Nephron progenitor cell (in vitro differentiated cells): ENCODE measurements at regions not wholly inside any gene's neighbourhood (a gene's known extent, or its start where the extent isn't known, plus 50 kb on each side); places are given as distances from the start of the nearest gene placed in this dataset.

ENCODE experiments used
- DNase-seq: peaks from one replicate; pipeline ENCODE4 v3.0.0; 2021
- H3K27ac Mint-ChIP-seq: 2 replicates; pipeline ENCODE4 v1.8.0; 2021; ENCODE audit warnings: mild to moderate bottlenecking, moderate library complexity, mixed read lengths
- H3K27me3 Mint-ChIP-seq: 2 replicates; pipeline ENCODE4 v1.8.0; 2021; ENCODE audit warnings: mild to moderate bottlenecking, low read depth, mixed read lengths; ENCODE audit not compliant: poor library complexity
- H3K36me3 Mint-ChIP-seq: 2 replicates; pipeline ENCODE4 v1.8.0; 2021; ENCODE audit warnings: low read depth, mixed read lengths
- H3K4me1 Mint-ChIP-seq: 2 replicates; pipeline ENCODE4 v1.8.0; 2021; ENCODE audit warnings: mixed read lengths
- H3K4me3 Mint-ChIP-seq: 2 replicates; pipeline ENCODE4 v1.8.0; 2021; ENCODE audit warnings: mild to moderate bottlenecking, moderate library complexity, mixed read lengths
- H3K9me3 Mint-ChIP-seq: 2 replicates; pipeline ENCODE4 v1.8.0; 2021; ENCODE audit warnings: mild to moderate bottlenecking, moderate library complexity, mixed read lengths
- TF ChIP-seq, protein P1 (sequence below): fragments of 200-600 bp; sonication (generic); IDR thresholded peaks from 2 replicates; pipeline ENCODE4 v1.5.0; 2021; ENCODE audit warnings: antibody characterized with exemption

DNA sequence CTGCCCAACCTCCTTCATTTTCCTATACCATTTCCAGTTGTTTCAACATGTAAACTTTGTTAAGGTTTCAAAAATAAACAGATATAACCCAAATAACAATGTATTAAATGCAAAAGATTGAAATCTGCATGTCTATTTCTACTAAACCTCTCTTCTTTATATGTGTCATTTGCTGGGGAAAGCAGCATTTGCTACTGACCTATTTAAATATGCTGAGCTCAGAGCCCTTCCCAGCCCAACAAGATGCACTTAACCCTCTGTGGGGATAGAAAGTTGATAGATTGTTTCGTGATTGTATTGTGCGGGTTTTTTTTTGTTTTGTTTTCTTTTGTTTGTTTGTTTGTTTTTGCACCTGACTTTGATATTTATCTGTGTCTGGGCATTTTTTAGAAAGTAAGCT lies 139.5 kb downstream of the UCHL1 start:
- Mint-ChIP-seq H3K36me3 (no peaks in the 10 kb centered on the region), H3K9me3 (peaks cover 5% of the 10 kb centered on the region), H3K4me1 (peaks cover 54% of the 10 kb centered on the region), H3K27ac (peak overlapping the region; percentile 88), H3K4me3 (no peak overlapping the region), H3K27me3 (no peaks in the 10 kb centered on the region)
- no peak for DNase-seq
- TF ChIP-seq, protein P1, sequence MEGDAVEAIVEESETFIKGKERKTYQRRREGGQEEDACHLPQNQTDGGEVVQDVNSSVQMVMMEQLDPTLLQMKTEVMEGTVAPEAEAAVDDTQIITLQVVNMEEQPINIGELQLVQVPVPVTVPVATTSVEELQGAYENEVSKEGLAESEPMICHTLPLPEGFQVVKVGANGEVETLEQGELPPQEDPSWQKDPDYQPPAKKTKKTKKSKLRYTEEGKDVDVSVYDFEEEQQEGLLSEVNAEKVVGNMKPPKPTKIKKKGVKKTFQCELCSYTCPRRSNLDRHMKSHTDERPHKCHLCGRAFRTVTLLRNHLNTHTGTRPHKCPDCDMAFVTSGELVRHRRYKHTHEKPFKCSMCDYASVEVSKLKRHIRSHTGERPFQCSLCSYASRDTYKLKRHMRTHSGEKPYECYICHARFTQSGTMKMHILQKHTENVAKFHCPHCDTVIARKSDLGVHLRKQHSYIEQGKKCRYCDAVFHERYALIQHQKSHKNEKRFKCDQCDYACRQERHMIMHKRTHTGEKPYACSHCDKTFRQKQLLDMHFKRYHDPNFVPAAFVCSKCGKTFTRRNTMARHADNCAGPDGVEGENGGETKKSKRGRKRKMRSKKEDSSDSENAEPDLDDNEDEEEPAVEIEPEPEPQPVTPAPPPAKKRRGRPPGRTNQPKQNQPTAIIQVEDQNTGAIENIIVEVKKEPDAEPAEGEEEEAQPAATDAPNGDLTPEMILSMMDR = no peak

DNA sequence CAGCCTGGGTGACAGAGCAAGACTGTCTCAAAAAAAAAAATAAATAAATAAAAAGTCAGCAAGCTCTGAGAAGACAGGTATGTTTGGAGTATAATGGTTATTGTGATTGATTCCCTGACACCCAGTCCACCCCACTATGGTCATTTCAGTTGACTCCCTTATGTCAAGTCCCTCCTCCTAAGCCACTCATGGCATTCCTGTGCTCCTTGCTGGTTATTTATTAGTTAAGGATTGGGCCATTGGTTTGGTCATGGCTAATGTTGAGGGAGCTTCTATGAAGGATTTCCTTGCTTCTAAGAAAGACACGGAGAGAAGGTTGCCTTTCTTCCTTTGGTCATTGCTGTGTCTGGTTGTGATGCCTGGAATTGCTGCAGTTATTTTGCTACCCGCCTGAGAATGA lies 140.1 kb downstream of the UCHL1 start:
- peaks cover 54% of the 10 kb centered on the region for H3K4me1 Mint-ChIP-seq
- no peak for DNase-seq

DNA sequence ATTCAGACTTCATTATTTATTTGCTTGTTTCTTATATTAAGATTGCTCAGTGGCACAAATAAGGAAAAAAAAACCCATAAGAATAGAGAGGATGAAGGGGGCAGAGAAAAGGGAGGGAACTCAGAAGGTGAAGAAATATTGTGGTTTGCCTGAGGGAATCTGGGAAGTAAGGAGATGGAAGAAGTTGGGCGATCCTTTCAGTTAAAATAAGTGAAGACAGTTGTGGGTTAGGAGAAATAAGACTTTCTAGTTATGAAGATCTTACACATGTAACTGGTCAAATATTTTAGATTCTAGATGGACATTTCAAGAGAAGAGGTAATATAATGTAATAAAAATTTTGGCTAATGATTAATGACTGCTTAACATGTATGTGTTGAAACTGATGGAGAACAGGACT lies 138.7 kb upstream of the LIMCH1 start:
- TF ChIP-seq, protein P1 = no peak
- H3K9me3 Mint-ChIP-seq = peaks cover 19% of the 10 kb centered on the region
- DNase-seq = no peak

More for the DNA sequence above, 140.1 kb downstream of the UCHL1 start:
- TF ChIP-seq, protein P1 = no peak
- Mint-ChIP-seq H3K4me3 (no peak overlapping the region), H3K27ac (peak overlapping the region; percentile 87), H3K36me3 (no peaks in the 10 kb centered on the region), H3K9me3 (peaks cover 8% of the 10 kb centered on the region), H3K27me3 (no peaks in the 10 kb centered on the region)

DNA sequence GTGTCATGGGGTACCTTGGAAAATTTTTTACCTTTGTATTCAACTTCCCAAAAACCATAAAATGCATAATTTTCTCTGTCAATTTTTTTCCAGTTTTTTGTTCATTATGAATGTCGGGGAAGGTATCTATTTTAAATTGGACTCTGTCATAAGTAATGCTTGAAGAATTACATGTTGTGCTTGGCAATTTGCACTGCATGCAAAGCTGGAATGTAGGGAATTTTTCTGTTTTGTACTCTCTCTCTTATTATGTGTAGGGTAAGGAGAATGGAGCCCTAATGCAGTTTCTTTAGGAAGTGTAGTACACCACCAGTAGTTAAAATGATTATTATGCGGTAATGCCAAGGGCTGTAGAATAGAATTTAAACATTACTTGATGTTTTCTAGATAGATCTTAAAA lies 137.7 kb upstream of the LIMCH1 start:
- Mint-ChIP-seq H3K4me3 (no peak overlapping the region), H3K27me3 (no peaks in the 10 kb centered on the region), H3K27ac (no peak overlapping the region), H3K4me1 (peaks cover 44% of the 10 kb centered on the region), H3K9me3 (peaks cover 19% of the 10 kb centered on the region), H3K36me3 (peaks cover 5% of the 10 kb centered on the region)
- DNase-seq = no peak
- TF ChIP-seq, protein P1 = no peak

More for the DNA sequence above, 138.7 kb upstream of the LIMCH1 start:
- H3K4me1 Mint-ChIP-seq = peaks cover 49% of the 10 kb centered on the region
- H3K4me3 Mint-ChIP-seq = no peak overlapping the region
- peak overlapping the region; percentile 0 for H3K27ac Mint-ChIP-seq
- no peaks in the 10 kb centered on the region for H3K27me3 Mint-ChIP-seq
- H3K36me3 Mint-ChIP-seq = peaks cover 5% of the 10 kb centered on the region

DNA sequence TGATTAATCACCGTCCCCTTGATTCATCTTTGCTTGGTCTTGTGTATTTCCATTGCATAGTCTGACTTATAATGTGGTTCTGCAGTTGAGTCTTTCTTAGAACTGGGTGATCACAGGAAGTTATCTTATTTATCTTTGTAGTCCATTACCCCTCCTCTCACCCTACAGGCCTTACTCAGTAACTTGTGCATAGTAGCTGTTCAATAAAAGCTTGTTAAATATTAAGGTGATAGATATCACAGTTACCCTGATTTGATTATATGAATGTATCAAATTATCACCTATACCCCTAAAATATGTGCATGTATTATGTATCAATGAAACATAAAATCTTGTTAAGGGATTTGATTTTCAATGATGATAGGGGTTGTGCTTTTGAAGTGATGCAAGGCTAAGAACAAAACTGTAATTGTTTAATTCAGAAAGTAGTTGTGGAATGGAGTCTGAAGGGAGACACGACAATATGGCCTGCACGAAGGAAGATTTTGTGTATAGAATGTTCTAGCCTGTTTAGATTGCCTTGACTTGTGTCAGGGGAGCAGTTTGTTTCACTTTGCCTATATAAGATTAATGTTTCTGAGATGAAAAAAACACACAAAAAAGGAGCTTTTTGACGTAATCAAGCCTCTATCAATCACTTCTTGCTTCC lies 132.4 kb upstream of the LIMCH1 start:
- H3K4me1 Mint-ChIP-seq = peaks cover 51% of the 10 kb centered on the region
- H3K27me3 Mint-ChIP-seq = peaks cover 6% of the 10 kb centered on the region
- no peak overlapping the region for H3K4me3 Mint-ChIP-seq
- no peak for DNase-seq
- TF ChIP-seq, protein P1 = no peak
- H3K9me3 Mint-ChIP-seq = peaks cover 15% of the 10 kb centered on the region
- H3K27ac Mint-ChIP-seq = peak overlapping the region; percentile 73
- H3K36me3 Mint-ChIP-seq = peaks cover 5% of the 10 kb centered on the region

DNA sequence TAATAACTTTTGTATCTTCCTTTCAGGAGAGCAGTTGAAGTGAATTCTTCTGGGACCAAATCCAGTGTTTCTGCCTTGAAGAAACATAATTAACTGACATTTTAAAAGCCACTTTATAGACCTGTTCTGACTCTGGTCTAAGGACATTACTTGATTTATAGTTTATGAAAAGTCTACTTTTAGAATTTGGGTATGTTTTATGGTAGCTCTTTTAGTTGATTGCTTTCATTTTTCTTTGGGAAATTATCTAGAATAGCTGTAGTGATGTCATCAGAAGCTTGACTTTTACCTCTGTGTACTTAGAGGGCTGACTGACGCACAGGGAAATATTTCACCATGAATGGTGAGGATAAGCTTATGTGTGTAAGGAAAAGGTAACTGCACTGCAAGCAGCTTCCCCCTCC lies 131.8 kb upstream of the LIMCH1 start:
- Mint-ChIP-seq H3K9me3 (peaks cover 14% of the 10 kb centered on the region), H3K4me3 (no peak overlapping the region), H3K27me3 (peaks cover 6% of the 10 kb centered on the region), H3K36me3 (peaks cover 5% of the 10 kb centered on the region), H3K27ac (peak overlapping the region; percentile 73), H3K4me1 (peaks cover 56% of the 10 kb centered on the region)
- TF ChIP-seq, protein P1 = no peak
- no peak for DNase-seq
